Retinal pigment epithelial cell (primary cell): ENCODE measurements at regions not wholly inside any gene's neighbourhood (a gene's known extent, or its start where the extent isn't known, plus 50 kb on each side); places are given as distances from the start of the nearest gene placed in this dataset.

ENCODE experiments used
- DNase-seq: peaks from one replicate; pipeline ENCODE4 v3.0.0-alpha.2; 2010; ENCODE audit warnings: low read depth
- H3K4me3 ChIP-seq: 2 replicates; pipeline ENCODE4 v1.5.1; 2011; ENCODE audit warnings: mild to moderate bottlenecking, low read length, control low read depth, moderate library complexity
- CTCF ChIP-seq: conservative IDR thresholded peaks from 2 replicates; pipeline ENCODE4 v1.5.1; 2011; ENCODE audit warnings: low read depth, low read length, control low read depth, inconsistent platforms

GRCh38 chr12:88706286-88706685 lies 126.0 kb upstream of the KITLG start:
- no peak overlapping the region for H3K4me3 ChIP-seq
- TF ChIP-seq CTCF, result no peak
- DNase-seq, result no peak

GRCh38 chr12:88703790-88704189 lies 123.5 kb upstream of the KITLG start:
- TF ChIP-seq CTCF, result no peak
- DNase-seq, result no peak
- no peak overlapping the region for H3K4me3 ChIP-seq

GRCh38 chr12:88698471-88698870 lies 118.2 kb upstream of the KITLG start:
- no peak for TF ChIP-seq CTCF
- no peak for DNase-seq
- H3K4me3 ChIP-seq, result no peak overlapping the region

- no peak overlapping the region for H3K4me3 ChIP-seq
- TF ChIP-seq CTCF, result no peak
- DNase-seq, result no peak
Observed at GRCh38 chr12:88693837-88694445, 113.7 kb upstream of the KITLG start.

GRCh38 chr12:88691811-88692210 lies 111.5 kb upstream of the KITLG start:
- no peak for DNase-seq
- TF ChIP-seq CTCF, result no peak
- H3K4me3 ChIP-seq, result no peak overlapping the region

GRCh38 chr12:88684610-88685009 lies 104.3 kb upstream of the KITLG start:
- no peak overlapping the region for H3K4me3 ChIP-seq
- no peak for DNase-seq
- no peak for TF ChIP-seq CTCF

- TF ChIP-seq CTCF, result no peak
- H3K4me3 ChIP-seq, result no peak overlapping the region
- DNase-seq, result no peak
Observed at GRCh38 chr12:88684170-88684569, 103.9 kb upstream of the KITLG start.
